Large intestine (tissue), 3 donors: ENCODE measurements at regions not wholly inside any gene's neighbourhood (a gene's known extent, or its start where the extent isn't known, plus 50 kb on each side); places are given as distances from the start of the nearest gene placed in this dataset.

Experiments used
- DNase-seq, 2 donors: peaks; one replicate each; pipeline versions ENCODE4 v3.0.0 to v3.0.0-alpha.2; 2013
- H3K27ac ChIP-seq: one replicate; pipeline ENCODE4 v1.5.1; 2013; ENCODE audit warnings: low read length
- H3K27me3 ChIP-seq: 2 replicates; pipeline ENCODE4 v1.6.1; 2013; ENCODE audit warnings: low read length; ENCODE audit not compliant: control insufficient read depth, insufficient read depth
- H3K36me3 ChIP-seq: 2 replicates; pipeline ENCODE4 v1.6.1; 2013; ENCODE audit warnings: low read length; ENCODE audit not compliant: control insufficient read depth, insufficient read depth
- H3K4me1 ChIP-seq: one replicate; pipeline ENCODE4 v1.6.1; 2013; ENCODE audit warnings: low read length; ENCODE audit not compliant: control insufficient read depth, insufficient read depth
- H3K4me3 ChIP-seq: one replicate; pipeline ENCODE4 v1.5.1; 2013; ENCODE audit warnings: low read length
- H3K9me3 ChIP-seq: one replicate; pipeline ENCODE4 v1.6.1; 2013; ENCODE audit warnings: mild to moderate bottlenecking, low read depth, low read length, moderate library complexity; ENCODE audit not compliant: control insufficient read depth
- WGBS: methylation state at CpG from one replicate; pipeline ENCODE4 v1.1.5; 2013; ENCODE audit warnings: low lambda C conversion rate; ENCODE audit not compliant: insufficient coverage; 5-methylcytosine and 5-hydroxymethylcytosine counted together

DNA sequence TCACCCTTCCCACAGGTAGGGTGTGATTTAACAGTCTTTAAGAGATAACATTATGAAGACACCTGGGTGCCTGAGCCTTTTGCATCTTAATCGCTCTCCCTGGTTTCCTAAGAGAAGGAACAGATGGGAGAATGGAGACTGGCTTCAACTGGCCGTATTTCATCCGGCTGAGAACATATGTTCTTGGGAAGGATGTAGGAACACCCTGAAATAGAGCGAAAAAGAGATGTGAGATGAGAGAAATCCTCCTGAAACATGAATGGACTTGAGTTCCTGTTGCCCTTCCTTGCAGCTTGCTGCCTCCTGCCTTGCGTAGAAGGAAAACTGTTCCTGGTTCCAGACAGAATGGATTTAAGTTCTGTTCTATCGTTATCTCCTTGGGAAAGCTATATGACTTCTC, 385.4 kb upstream of the RBFOX1 start:
- Histone ChIP-seq H3K4me3 (no peak overlapping the region), H3K27ac (no peak overlapping the region), H3K4me1 (no peaks in the 10 kb centered on the region), H3K27me3 (no peaks in the 10 kb centered on the region), H3K36me3 (no peaks in the 10 kb centered on the region), H3K9me3 (no peaks in the 10 kb centered on the region)
- no peak for DNase-seq
- 90% methylated on average over 2 of the region's 6 CpGs for WGBS

DNA sequence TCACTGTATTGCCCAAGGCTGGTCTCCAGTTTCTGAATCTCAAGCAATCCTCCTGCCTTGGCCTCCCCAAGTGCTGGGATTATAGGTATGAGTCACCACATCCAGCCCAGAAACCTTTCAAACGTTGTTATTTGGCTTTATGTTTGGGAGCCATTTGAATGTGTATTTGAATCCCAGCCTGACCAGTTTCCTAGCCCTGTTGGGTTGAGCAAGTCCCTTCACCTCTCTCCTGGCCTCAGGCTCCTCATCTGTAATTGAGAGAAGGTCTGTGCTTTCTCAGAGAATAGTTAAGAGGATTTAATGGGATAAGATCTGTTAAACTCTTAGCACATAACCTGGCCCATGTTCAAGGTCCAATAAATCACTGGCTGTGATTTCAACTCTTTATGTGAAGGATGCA, 385.8 kb upstream of the RBFOX1 start:
- no peaks in the 10 kb centered on the region for H3K4me1 ChIP-seq
- no peaks in the 10 kb centered on the region for H3K27me3 ChIP-seq
- no CpG with 5 or more reads among the region's 1 CpG for WGBS
- no peak overlapping the region for H3K4me3 ChIP-seq
- H3K27ac ChIP-seq, result no peak overlapping the region
- no peaks in the 10 kb centered on the region for H3K36me3 ChIP-seq
- DNase-seq, result no peak
- no peaks in the 10 kb centered on the region for H3K9me3 ChIP-seq

DNA sequence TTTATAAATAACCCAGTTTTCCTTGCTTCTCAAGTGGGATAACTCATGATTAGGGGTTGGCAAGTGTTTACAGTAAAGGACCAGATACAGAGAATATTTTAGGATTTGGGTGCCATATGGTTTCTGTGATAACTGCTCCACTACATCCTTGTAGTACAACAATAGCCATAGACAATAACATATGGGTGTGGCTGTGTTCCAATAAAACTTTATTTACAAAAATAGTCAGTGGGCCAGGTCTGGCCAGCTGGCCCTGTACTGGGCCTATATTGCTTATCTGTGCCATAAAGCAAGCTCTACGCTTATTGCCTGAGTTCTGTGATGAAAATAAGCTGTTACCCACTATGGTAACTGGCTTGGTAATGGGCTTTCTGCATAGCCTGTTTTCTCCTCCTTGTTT, 386.5 kb upstream of the RBFOX1 start:
- no peak for DNase-seq
- Histone ChIP-seq H3K4me3 (no peak overlapping the region), H3K27ac (no peak overlapping the region), H3K27me3 (no peaks in the 10 kb centered on the region), H3K4me1 (no peaks in the 10 kb centered on the region), H3K36me3 (no peaks in the 10 kb centered on the region), H3K9me3 (no peaks in the 10 kb centered on the region)
- no CpG with 5 or more reads among the region's 1 CpG for WGBS

DNA sequence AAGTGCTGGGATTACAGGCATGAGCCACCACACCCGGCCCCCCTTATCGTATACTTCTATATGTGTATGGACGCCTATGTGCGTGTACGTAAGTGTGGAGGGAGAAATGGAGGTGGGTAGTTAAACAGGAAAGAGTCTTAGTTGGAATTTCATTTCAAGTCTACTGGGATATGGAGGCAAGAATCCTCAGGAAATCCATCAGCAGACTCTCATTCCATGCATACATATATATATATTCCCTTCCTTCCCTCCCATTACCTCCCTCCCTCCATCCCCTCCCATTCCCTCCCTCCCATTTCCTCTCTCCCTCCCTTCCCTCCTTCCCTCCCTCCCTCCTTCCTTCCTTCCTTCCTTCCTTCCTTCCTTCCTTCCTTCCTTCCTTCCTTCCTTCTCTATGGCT, 391.7 kb upstream of the RBFOX1 start:
- Histone ChIP-seq H3K9me3 (no peaks in the 10 kb centered on the region), H3K27me3 (no peaks in the 10 kb centered on the region), H3K27ac (no peak overlapping the region), H3K36me3 (no peaks in the 10 kb centered on the region), H3K4me1 (no peaks in the 10 kb centered on the region), H3K4me3 (no peak overlapping the region)
- DNase-seq, result no peak
- no CpG with 5 or more reads among the region's 5 CpGs for WGBS

DNA sequence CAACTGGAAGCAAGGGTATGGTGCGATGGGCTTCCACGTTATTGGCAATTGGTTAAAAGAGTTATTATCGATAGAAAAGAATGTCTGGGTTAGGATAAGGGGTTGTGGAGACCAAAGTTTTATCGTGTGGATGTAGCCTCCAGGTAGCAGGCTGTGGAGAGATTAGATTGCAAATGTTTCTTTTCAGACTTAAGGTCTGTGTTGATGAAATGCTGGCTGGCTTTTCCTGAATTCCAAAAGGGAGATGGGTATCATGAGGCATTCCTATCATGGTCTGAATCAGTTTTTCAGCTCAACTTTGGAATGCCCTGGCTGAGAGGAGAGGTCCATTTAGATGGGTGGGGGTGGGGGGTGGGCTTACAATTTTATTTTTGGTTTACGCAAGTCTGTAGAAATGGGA, 395.0 kb upstream of the RBFOX1 start:
- Histone ChIP-seq H3K9me3 (no peaks in the 10 kb centered on the region), H3K27me3 (no peaks in the 10 kb centered on the region), H3K27ac (no peak overlapping the region), H3K4me1 (no peaks in the 10 kb centered on the region), H3K4me3 (no peak overlapping the region), H3K36me3 (no peaks in the 10 kb centered on the region)
- no peak for DNase-seq
- WGBS, result 95% methylated on average over 2 of the region's 5 CpGs

DNA sequence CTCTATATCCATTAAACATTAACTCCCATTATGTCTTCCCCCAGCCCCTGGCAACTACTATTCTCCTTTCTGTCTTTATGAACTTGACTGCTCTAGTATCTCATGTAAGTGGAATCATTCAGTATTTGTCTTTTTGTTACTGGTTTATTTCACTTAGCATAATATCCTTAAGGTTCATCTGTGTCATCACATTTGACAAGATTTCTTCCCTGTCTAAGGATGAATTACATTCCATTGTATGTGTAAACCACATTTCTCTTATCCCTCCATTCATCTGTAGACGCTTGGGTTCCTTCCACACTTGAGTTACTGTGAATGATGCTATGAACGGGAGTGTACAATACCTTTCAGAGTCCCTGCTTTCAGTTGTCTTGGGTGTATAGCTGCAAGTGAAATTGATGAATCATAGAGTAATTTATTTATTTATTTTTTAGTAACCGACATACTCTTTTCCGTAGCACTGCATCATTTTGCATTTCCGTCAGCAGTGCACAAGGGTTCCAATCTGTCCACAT, 399.7 kb upstream of the RBFOX1 start:
- H3K27ac ChIP-seq, result no peak overlapping the region
- 95% methylated on average over 3 of the region's 5 CpGs for whole genome bisulfite sequencing

DNA sequence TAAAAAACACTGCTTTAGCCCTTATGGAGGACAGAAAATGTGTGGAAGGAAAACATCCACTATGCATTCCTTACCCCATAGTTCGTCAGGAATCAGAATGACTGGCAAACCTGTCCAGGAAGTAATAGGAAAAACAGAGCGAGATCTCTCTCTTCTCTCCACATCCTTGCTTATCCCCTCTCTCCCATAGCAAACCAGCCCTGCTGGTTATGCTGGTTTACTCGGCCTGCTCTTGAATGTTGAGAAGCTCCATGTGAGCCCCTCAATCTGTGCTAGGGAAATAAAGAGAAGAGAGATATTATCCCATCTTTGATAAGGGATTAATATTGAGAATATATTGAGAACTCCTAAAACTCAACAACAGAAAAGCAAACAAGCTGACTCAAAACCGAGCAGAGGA, 402.8 kb upstream of the RBFOX1 start:
- no peaks in the 10 kb centered on the region for H3K9me3 ChIP-seq
- no peak overlapping the region for H3K4me3 ChIP-seq
- no peak overlapping the region for H3K27ac ChIP-seq
- H3K4me1 ChIP-seq, result no peaks in the 10 kb centered on the region
- H3K36me3 ChIP-seq, result no peaks in the 10 kb centered on the region
- WGBS, result 83% methylated on average over 1 of the region's 4 CpGs
- H3K27me3 ChIP-seq, result no peaks in the 10 kb centered on the region
- DNase-seq, result no peak

More for the DNA sequence above, 399.7 kb upstream of the RBFOX1 start:
- no peak for DNase-seq
- Histone ChIP-seq H3K9me3 (no peaks in the 10 kb centered on the region), H3K27me3 (no peaks in the 10 kb centered on the region), H3K4me1 (no peaks in the 10 kb centered on the region), H3K4me3 (no peak overlapping the region), H3K36me3 (no peaks in the 10 kb centered on the region)

DNA sequence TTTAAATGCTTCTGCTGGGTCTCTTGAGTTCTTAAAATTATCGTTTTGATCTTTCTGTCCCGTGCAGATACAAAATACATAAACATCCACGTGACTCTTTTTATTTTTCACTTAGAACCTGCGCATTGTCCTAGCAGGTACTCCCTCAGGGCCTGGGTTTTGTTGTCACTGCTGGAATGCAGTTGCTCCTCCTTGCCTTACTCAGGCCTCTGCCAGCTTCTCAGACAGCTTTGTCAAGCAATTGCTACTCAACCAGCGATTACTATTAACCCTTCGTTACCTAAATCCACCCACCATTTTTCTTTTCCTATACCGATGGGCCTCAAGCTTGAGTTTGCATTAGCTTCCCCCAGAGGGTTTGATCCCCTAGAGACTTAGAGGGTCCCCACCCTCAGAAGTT, 405.9 kb upstream of the RBFOX1 start:
- H3K36me3 ChIP-seq, result no peaks in the 10 kb centered on the region
- no peaks in the 10 kb centered on the region for H3K9me3 ChIP-seq
- WGBS, result 21% methylated on average over 5 of the region's 7 CpGs
- H3K27me3 ChIP-seq, result no peaks in the 10 kb centered on the region
- no peaks in the 10 kb centered on the region for H3K4me1 ChIP-seq
- no peak overlapping the region for H3K4me3 ChIP-seq
- DNase-seq, result no peak
- H3K27ac ChIP-seq, result no peak overlapping the region

DNA sequence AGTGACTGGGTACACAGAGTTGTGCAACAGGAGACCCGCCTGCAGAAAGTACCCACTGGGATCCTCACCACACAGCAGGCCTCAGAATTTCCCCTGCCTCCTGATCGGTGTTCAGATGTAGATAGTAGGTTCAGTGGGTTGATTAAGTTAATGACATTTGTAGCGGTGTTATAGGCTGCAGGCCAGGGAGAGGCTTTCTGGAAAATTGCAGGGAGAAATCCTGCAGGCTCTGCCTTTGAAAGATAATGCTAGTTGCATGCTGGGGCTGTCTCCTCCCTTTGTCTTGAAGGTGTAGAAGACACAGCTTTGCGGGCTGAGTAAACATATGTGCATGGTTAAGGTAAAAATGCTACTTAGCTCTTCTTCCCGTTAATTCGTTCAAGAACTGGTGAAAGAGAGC, 406.3 kb upstream of the RBFOX1 start:
- no CpG with 5 or more reads among the region's 6 CpGs for WGBS
- H3K36me3 ChIP-seq, result no peaks in the 10 kb centered on the region
- H3K27me3 ChIP-seq, result no peaks in the 10 kb centered on the region
- no peak for DNase-seq
- no peaks in the 10 kb centered on the region for H3K9me3 ChIP-seq
- H3K4me1 ChIP-seq, result no peaks in the 10 kb centered on the region
- no peak overlapping the region for H3K27ac ChIP-seq
- H3K4me3 ChIP-seq, result no peak overlapping the region

DNA sequence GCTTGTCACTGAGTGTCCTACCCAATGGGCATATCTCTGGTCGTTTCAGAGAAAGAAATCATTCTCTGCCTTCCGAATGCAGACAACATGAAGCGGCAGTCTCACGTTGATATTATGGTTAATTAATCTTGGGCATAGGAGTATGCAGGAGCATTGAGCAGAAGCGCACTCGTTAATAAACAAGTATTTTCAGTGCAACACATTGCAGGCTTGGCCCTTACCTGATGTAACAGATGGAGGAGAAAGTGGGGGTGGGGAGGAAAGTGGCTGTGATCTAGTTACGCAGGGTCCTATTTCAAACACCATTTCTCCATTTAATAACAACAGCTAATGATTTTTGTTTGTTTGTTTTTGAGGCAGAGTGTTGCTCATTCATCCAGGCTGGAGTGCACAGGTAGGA, 414.0 kb upstream of the RBFOX1 start:
- WGBS, result no CpG with 5 or more reads among the region's 7 CpGs
- H3K27me3 ChIP-seq, result no peaks in the 10 kb centered on the region
- DNase-seq, result no peak
- H3K4me1 ChIP-seq, result no peaks in the 10 kb centered on the region
- H3K27ac ChIP-seq, result no peak overlapping the region
- H3K9me3 ChIP-seq, result no peaks in the 10 kb centered on the region
- H3K4me3 ChIP-seq, result no peak overlapping the region
- no peaks in the 10 kb centered on the region for H3K36me3 ChIP-seq

DNA sequence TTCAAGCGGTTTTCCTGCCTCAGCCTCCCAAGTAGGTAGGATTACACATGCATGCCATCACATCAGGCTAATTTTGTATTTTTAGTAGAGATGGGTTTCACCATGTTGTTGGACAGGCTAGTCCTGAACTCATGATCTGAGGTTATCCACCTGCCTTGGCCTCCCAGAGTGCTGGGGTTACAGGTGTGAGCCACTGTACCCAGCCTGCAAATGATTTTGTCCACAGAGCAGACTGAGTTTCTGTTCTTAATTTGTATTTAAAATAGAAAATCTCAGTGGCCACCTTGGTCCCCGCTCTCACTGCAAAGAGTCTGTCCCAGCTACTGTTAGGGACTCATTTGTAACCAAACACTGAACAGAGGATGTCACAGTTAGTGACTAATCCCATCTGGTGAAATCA, 415.7 kb upstream of the RBFOX1 start:
- WGBS, result no CpG with 5 or more reads among the region's 2 CpGs
- Histone ChIP-seq H3K4me1 (no peaks in the 10 kb centered on the region), H3K9me3 (no peaks in the 10 kb centered on the region), H3K36me3 (no peaks in the 10 kb centered on the region), H3K4me3 (no peak overlapping the region), H3K27ac (no peak overlapping the region), H3K27me3 (no peaks in the 10 kb centered on the region)
- no peak for DNase-seq
